ENCODE measurements at regions not wholly inside any gene's neighbourhood (a gene's known extent, or its start where the extent isn't known, plus 50 kb on each side); places are given as distances from the start of the nearest gene placed in this dataset.

- no peak for DNase-seq
These were observed 671.3 kb downstream of the PRELID2 start for GRCh38 chr5:145163876-145164275.

- no peak for DNase-seq
These were observed 672.5 kb downstream of the PRELID2 start for GRCh38 chr5:145162626-145163025.

DNA sequence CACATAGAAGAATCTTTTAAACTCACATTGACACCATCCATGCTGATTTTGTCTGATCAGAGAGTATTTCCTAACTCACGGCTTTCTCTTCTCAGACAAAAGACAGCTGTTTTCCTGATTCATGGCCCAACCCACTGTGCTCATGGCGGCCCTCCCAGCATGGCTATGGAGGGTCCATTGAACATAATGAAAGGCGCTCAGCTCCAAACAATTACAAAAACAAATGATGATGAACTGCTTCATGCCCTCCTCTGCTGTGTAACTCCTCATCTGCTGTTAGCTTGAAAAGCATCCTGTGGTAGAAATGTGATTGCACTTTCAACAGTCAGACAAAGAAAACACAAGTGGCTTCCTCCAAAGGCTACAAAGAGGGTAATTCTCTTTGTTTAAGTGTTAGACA is 673.8 kb downstream of the PRELID2 start:
- DNase-seq, result no peak

DNA sequence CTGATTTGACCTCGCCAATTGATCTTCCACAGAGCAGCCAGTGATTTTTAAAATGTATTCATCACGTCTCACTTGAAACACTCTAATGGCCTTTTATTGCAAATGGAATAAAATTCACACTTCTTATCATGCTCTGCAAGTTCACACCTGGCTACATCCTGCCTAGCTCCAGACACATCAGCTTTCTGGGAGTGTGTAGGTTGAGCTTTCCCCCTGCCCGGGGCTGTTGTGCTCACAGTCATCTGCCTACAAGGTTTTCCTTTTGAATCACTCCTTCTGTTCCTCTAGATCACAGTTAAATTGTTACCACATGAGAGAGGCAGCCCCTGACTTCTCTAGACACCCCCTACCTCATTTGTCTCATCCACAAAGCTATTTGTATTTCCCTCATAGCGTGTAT is 674.5 kb downstream of the PRELID2 start:
- DNase-seq, result no peak

- DNase-seq, result no peak
These were observed 676.4 kb downstream of the PRELID2 start for GRCh38 chr5:145158730-145159129.

GRCh38 chr5:145157841-145158240 is 677.3 kb downstream of the PRELID2 start:
- DNase-seq, result no peak

GRCh38 chr5:145141534-145141933 is 693.6 kb downstream of the PRELID2 start:
- no peak for DNase-seq

GRCh38 chr5:145130996-145131395 is 704.1 kb downstream of the PRELID2 start:
- DNase-seq, result no peak

GRCh38 chr5:145129797-145130196 is 705.3 kb downstream of the PRELID2 start:
- DNase-seq, result no peak

DNA sequence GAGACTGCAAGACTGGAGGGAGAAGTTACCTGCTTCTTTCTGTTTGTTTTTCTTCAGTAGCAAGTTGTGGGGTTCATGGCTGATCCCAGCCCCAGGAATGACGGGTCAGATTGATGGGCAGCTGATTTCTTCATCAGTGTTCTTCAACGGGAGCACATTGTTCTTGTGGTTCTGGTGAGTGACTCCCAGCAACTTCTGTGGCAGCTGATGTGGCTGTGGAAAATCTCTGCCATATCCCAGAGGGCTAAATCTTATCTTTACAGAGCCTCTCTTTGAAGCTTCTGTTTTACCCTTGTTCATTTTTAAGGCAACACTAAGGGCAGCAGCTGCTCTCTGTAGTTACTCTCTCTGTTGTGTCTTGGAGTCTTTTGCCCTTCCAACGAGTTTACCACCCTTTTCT is 710.3 kb downstream of the PRELID2 start:
- no peak for DNase-seq

GRCh38 chr5:145118611-145119010 is 716.5 kb downstream of the PRELID2 start:
- no peak for DNase-seq

- no peak for DNase-seq
These were observed 717.0 kb downstream of the PRELID2 start for GRCh38 chr5:145118127-145118526.

- DNase-seq, result no peak
These were observed 717.9 kb downstream of the PRELID2 start for GRCh38 chr5:145117285-145117684.

- DNase-seq, result no peak
These were observed 723.7 kb downstream of the PRELID2 start for GRCh38 chr5:145111420-145111819.

- DNase-seq, result no peak
These were observed 724.3 kb downstream of the PRELID2 start for GRCh38 chr5:145110834-145111233.

DNA sequence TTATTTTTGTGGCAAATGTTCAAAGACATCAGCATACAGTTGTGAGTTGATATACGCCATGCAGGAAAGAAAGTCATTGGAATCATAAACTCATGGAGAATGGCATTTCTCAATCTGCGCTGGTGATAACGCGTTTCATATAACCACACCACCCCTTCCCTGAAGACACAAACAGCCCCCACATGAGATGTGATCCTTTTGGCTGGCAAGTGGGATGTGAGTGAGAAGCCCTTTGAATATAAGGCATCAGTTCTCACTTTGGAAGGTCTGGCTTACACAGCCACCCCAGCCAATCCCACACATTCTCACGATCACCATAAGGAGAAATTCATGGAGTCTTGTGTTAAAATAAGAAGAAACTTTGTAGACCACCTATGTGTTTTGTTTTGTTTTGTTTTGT is 725.0 kb downstream of the PRELID2 start:
- DNase-seq, result no peak

- no peak for DNase-seq
These were observed 729.8 kb downstream of the PRELID2 start for GRCh38 chr5:145105384-145105783.

DNA sequence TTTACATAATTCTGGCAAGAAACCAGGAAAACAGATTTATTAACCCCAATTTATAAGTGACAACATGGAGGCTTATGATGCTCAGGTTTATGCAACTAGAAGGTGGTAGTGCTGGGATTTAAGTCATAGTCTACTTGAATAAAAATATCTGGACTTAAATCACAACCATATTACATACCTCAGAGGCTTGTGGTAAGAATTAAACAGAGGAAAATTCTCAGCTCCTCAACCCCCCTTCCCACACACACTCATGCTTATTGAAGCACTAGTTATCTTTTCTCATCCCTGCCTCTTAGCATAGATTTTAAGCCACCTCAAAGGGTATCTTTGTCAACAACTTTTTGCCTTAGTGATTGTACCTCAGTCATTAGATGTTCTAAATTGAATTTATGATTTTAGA is 731.0 kb downstream of the PRELID2 start:
- no peak for DNase-seq

GRCh38 chr5:145101246-145101645 is 733.9 kb downstream of the PRELID2 start:
- no peak for DNase-seq

GRCh38 chr5:145090115-145090514 is 745.0 kb downstream of the PRELID2 start:
- no peak for DNase-seq

GRCh38 chr5:145084834-145085233 is 750.3 kb downstream of the PRELID2 start:
- DNase-seq, result no peak

DNA sequence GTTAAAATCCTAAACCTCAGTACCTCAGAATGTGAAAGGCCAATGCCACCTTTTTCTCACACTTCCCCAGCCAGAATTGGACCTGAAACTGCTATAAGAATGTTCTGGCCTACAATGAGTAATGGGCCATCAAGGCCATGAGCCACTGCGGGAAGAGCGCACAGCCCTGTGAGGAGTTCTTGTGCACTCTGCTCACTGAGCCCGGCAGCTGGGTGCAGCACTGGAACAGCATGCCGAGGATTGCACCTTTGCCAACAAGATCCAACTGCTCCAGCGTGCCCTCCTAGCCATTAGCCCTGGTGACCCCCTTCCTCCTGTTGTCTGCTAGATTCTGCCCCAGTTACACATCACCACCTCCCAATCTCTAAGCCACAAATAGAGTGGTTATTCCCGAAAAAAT is 758.1 kb downstream of the PRELID2 start:
- no peak for DNase-seq

DNA sequence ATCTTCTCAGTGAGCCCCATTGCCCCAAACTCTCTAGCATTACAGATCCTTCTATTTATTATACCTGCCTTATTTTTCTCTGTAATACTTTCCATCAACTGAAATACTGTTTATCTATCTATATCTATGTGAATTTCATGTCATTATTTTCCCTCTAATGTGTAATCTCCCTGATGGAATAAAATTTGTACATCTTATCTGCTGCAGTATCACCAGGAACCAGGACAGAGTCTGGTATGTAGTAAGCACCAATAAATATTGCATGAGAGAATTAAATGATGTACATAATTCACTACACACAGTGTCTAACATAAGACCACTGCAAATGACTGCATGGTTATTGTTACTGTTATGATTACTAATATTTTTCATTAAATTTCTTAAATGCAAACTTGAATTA is 759.1 kb downstream of the PRELID2 start:
- no peak for DNase-seq

- peak; percentile 63 for DNase-seq
These were observed 762.3 kb downstream of the PRELID2 start for GRCh38 chr5:145072889-145073288.

DNA sequence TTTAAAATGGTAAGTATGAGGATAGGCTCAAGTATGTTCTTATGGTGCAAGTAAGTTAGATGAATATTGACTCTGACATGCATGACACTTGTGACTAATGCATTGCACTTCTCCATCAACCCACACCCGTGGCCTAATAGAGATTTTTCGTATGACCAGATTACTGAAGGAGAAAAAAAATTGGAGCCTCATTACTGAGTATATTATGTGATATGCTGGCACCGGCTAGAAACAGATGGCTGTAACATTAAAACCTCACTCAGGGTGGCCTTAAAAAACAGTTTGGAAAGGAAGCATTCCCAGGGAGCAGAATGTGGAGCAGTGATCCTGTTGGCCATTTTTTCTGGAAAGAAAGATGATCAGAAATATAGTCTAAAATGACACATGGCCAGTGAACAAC is 766.4 kb downstream of the PRELID2 start:
- DNase-seq, result no peak

Measured in NCI-H187 treated with DMSO at 0.1 percent for 48 hours (cell line).